CD4-positive, alpha-beta T cell treated with Interleukin-4 for 1 hour (primary cell): ENCODE measurements at regions not wholly inside any gene's neighbourhood (a gene's known extent, or its start where the extent isn't known, plus 50 kb on each side); places are given as distances from the start of the nearest gene placed in this dataset.
"Not testable (repeated sequence)": the region's sequence is repeated elsewhere in the genome, so short reads cannot be mapped to it uniquely, and the experiment has no call there.

Source experiments
- DNase-seq, 2 donors: peaks; one replicate each; pipeline ENCODE4 v3.0.0-alpha.2; 2020 to 2022

GRCh38 chr20:59466107-59466815, 138.1 kb upstream of the PHACTR3 start:
- no peak for DNase-seq

- no peak for DNase-seq
Observed at GRCh38 chr20:59468831-59469230, 135.5 kb upstream of the PHACTR3 start.

- no peak for DNase-seq
Observed at GRCh38 chr20:59469267-59470252, 134.8 kb upstream of the PHACTR3 start.

- DNase-seq, result no peak
Observed at GRCh38 chr20:59470521-59470920, 133.8 kb upstream of the PHACTR3 start.

GRCh38 chr20:59471653-59472421, 132.5 kb upstream of the PHACTR3 start:
- DNase-seq, result no peak

- no peak for DNase-seq
Observed at GRCh38 chr20:59473742-59474141, 130.6 kb upstream of the PHACTR3 start.

- DNase-seq, result no peak
Observed at GRCh38 chr20:59481067-59481466, 123.3 kb upstream of the PHACTR3 start.

GRCh38 chr20:59481477-59482018, 122.8 kb upstream of the PHACTR3 start:
- no peak for DNase-seq

- DNase-seq, result no peak
Observed at GRCh38 chr20:59482351-59483187, 121.8 kb upstream of the PHACTR3 start.

- no peak for DNase-seq
Observed at GRCh38 chr20:59483481-59483880, 120.9 kb upstream of the PHACTR3 start.

- no peak for DNase-seq
Observed at GRCh38 chr20:59484228-59484627, 120.1 kb upstream of the PHACTR3 start.

- DNase-seq, result no peak
Observed at GRCh38 chr20:59485576-59486454, 118.5 kb upstream of the PHACTR3 start.

GRCh38 chr20:59488459-59488858, 115.9 kb upstream of the PHACTR3 start:
- not testable (repeated sequence) for DNase-seq

GRCh38 chr20:59490196-59491004, 113.9 kb upstream of the PHACTR3 start:
- not testable (repeated sequence) for DNase-seq

- no peak for DNase-seq
Observed at GRCh38 chr20:59491884-59492283, 112.5 kb upstream of the PHACTR3 start.

GRCh38 chr20:59493926-59494325, 110.4 kb upstream of the PHACTR3 start:
- DNase-seq, result no peak

- DNase-seq, result no peak
Observed at GRCh38 chr20:59495166-59495565, 109.2 kb upstream of the PHACTR3 start.

- peak; percentile 59 for DNase-seq
Observed at GRCh38 chr20:59495894-59496510, 108.3 kb upstream of the PHACTR3 start.

- DNase-seq, result no peak
Observed at GRCh38 chr20:59498291-59498690, 106.0 kb upstream of the PHACTR3 start.
